PC-9 (cell line): ENCODE measurements at regions not wholly inside any gene's neighbourhood (a gene's known extent, or its start where the extent isn't known, plus 50 kb on each side); places are given as distances from the start of the nearest gene placed in this dataset.

Experiments
- BruUV-seq: library from RNA; stranded (reverse); fragments of 400-500 nt; replicated peaks from 2 replicates; lab custom pipeline; 2021; lab: Mats Ljungman, UMichigan
- CTCF ChIA-PET: fragments of 300-600 bp; sonication (Branson Sonifier 250); formaldehyde crosslinking; loops from one replicate; lab custom pipeline; 2022; ENCODE audit warnings: antibody characterized with exemption; lab: Charles Lee
- POLR2A ChIA-PET: fragments of 300-600 bp; sonication (Branson Sonifier 250); formaldehyde crosslinking; loops from one replicate; lab custom pipeline; 2022; ENCODE audit warnings: antibody characterized with exemption; ENCODE audit not compliant: unreplicated experiment; lab: Charles Lee
- DNase-seq, 2 experiments: peaks; one replicate each; pipeline versions ENCODE4 v3.0.0 to v3.0.0-alpha.2; 2015 to 2022; ENCODE audit warnings: mixed read lengths in 1 of 2
- H2AFZ ChIP-seq: fragments of 200-600 bp; sonication (generic); 2 replicates; pipeline ENCODE4 v1.8.1; 2017; ENCODE audit warnings: antibody characterized with exemption
- H3F3A ChIP-seq: fragments of 200-600 bp; sonication (generic); 2 replicates; pipeline ENCODE4 v1.8.1; 2017; ENCODE audit warnings: antibody characterized with exemption, mild to moderate bottlenecking, low read depth; ENCODE audit not compliant: insufficient read depth
- H3K27ac ChIP-seq: fragments of 200-600 bp; sonication (generic); 2 replicates; pipeline ENCODE4 v1.6.1; 2016; ENCODE audit warnings: mixed run types
- H3K27me3 ChIP-seq: fragments of 200-600 bp; sonication (generic); 2 replicates; pipeline ENCODE4 v1.6.1; 2016; ENCODE audit warnings: low read depth, mixed run types; ENCODE audit not compliant: insufficient read depth
- H3K36me3 ChIP-seq: fragments of 200-600 bp; sonication (generic); 2 replicates; pipeline ENCODE4 v1.6.1; 2016; ENCODE audit warnings: low read depth, mixed run types
- H3K4me1 ChIP-seq: fragments of 200-600 bp; sonication (generic); replicated peaks from 2 replicates; pipeline ENCODE4 v1.6.1; 2016; ENCODE audit warnings: mixed run types; ENCODE audit not compliant: insufficient read depth
- H3K4me2 ChIP-seq: fragments of 200-600 bp; sonication (generic); 2 replicates; pipeline ENCODE4 v1.6.1; 2017; ENCODE audit warnings: mixed run types
- H3K4me3 ChIP-seq: fragments of 200-600 bp; sonication (generic); 2 replicates; pipeline ENCODE4 v1.6.1; 2016; ENCODE audit warnings: mixed run types
- H3K79me2 ChIP-seq: fragments of 200-600 bp; sonication (generic); 2 replicates; pipeline ENCODE4 v1.6.1; 2017; ENCODE audit warnings: low read depth, mixed run types
- H3K9me2 ChIP-seq: fragments of 200-600 bp; sonication (generic); 2 replicates; pipeline ENCODE4 v1.8.1; 2017; ENCODE audit warnings: mild to moderate bottlenecking; ENCODE audit not compliant: insufficient read depth
- H3K9me3 ChIP-seq: fragments of 200-600 bp; sonication (generic); 2 replicates; pipeline ENCODE4 v1.8.1; 2016; ENCODE audit warnings: low read depth; ENCODE audit not compliant: insufficient read depth
- H4K20me1 ChIP-seq: fragments of 200-600 bp; sonication (generic); 2 replicates; pipeline ENCODE4 v1.8.1; 2017; ENCODE audit not compliant: insufficient read depth
- CTCF ChIP-seq: fragments of 200-600 bp; sonication (generic); conservative IDR thresholded peaks from 2 replicates; pipeline ENCODE4 v1.6.1; 2017; ENCODE audit warnings: mixed run types, antibody characterized with exemption, mild to moderate bottlenecking, moderate library complexity
- EZH2 ChIP-seq: fragments of 200-600 bp; sonication (generic); IDR thresholded peaks from 2 replicates; pipeline ENCODE4 v1.8.0; 2017; ENCODE audit warnings: antibody characterized with exemption, low read depth
- intact Hi-C: fragments of 100-400 bp; cut with micrococcal nuclease; formaldehyde crosslinking; loops from one replicate; pipeline ENCODE4 v1.10.0; 2022; ENCODE audit not compliant: unreplicated experiment

DNA sequence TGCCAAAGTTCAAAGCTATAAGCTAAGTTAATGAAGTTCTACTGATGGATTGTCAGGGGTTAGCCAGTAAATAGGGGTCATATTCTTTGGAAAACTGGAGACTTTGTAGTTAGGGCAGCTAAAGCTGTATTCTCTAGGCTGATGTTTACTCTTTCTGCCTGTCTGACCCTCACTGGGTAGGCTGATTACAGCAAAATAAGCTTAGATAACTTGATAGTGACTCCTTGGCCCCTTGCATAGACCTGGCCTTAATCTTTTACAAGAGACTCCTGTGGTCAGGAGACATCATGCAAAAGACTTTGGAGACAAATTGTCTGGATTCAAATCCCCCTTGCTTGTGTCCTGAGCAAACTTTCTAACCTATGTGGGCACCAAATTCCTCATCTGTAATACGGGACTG lies 314.4 kb upstream of the MSX2 start:
- Histone ChIP-seq H4K20me1 (no peaks in the 10 kb centered on the region), H3K27ac (no peak overlapping the region), H3K4me3 (no peak overlapping the region), H3K36me3 (no peaks in the 10 kb centered on the region), H3K4me1 (0 out of 2 replicates have a peak, but pooled peaks cover 10% of the 10 kb centered on the region), H3K9me2 (no peaks in the 10 kb centered on the region), H3K27me3 (0 out of 2 replicates have a peak, but pooled peaks cover 5% of the 10 kb centered on the region), H2AFZ (no peak overlapping the region), H3K9me3 (no peaks in the 10 kb centered on the region), H3K4me2 (peak overlapping the region; percentile 30; the same call in 1 of the 2 replicates), H3F3A (peaks cover 6% of the 10 kb centered on the region; the same call in 1 of the 2 replicates), H3K79me2 (no peaks in the 10 kb centered on the region)
- intact Hi-C loops: no loop called here
- no TSS peak for BruUV-seq
- DNase-seq: no peak
- CTCF ChIA-PET: no interaction called here
- POLR2A ChIA-PET: no interaction called here
- no peak for TF ChIP-seq EZH2
- TF ChIP-seq CTCF: no peak

GRCh38 chr5:174410716-174411478 lies 313.5 kb upstream of the MSX2 start:
- ChIA-PET POLR2A (no interaction called here), CTCF (no interaction called here)

DNA sequence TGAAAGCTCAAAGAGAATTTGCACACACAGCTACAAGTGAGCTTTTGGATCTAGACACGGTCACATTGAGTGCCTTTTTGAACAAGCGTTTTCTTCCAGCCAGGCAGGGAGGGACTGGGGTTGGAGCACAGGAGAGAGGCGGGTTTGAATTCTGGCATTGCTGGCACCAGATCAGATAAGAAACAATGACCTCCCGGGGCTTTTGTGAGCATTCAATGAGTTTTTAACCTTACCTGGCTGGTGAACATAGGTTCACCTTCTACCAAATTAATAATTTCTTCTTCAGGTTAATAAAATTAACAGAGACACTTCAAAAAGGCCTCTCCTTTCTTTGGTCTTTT lies 312.9 kb upstream of the MSX2 start:
- H4K20me1 ChIP-seq: no peaks in the 10 kb centered on the region
- H3K9me2 ChIP-seq: no peaks in the 10 kb centered on the region
- H3K4me3 ChIP-seq: peak overlapping the region; percentile 15; the same call in 1 of the 2 replicates
- intact Hi-C loops: no loop called here
- DNase-seq: no peak
- BruUV-seq: no TSS peak
- no peaks in the 10 kb centered on the region for H3K79me2 ChIP-seq
- H2AFZ ChIP-seq: no peak overlapping the region
- peaks cover 6% of the 10 kb centered on the region; the same call in 1 of the 2 replicates for H3F3A ChIP-seq
- TF ChIP-seq CTCF (no peak), EZH2 (no peak)
- ChIA-PET CTCF (no interaction called here), POLR2A (no interaction called here)
- peak overlapping the region; percentile 9; the same call in 1 of the 2 replicates for H3K27ac ChIP-seq
- no peaks in the 10 kb centered on the region for H3K36me3 ChIP-seq
- H3K27me3 ChIP-seq: peaks cover 5% of the 10 kb centered on the region; the same call in 1 of the 2 replicates
- H3K9me3 ChIP-seq: no peaks in the 10 kb centered on the region
- peak overlapping the region; percentile 30 for H3K4me2 ChIP-seq
- H3K4me1 ChIP-seq: 0 out of 2 replicates have a peak, but pooled peaks cover 10% of the 10 kb centered on the region

More at GRCh38 chr5:174410716-174411478, 313.5 kb upstream of the MSX2 start:
- intact Hi-C loops: no loop called here
- peak overlapping the region; percentile 15; the same call in 1 of the 2 replicates for H3K4me3 ChIP-seq
- peak; percentile 6 to 55 for DNase-seq
- H3K79me2 ChIP-seq: no peaks in the 10 kb centered on the region
- H3K9me3 ChIP-seq: no peaks in the 10 kb centered on the region
- H3K27ac ChIP-seq: peak overlapping the region; percentile 9
- BruUV-seq: no TSS peak
- no peaks in the 10 kb centered on the region for H3K36me3 ChIP-seq
- H3F3A ChIP-seq: peaks cover 6% of the 10 kb centered on the region; the same call in 1 of the 2 replicates
- H3K9me2 ChIP-seq: no peaks in the 10 kb centered on the region
- H2AFZ ChIP-seq: no peak overlapping the region
- H3K4me1 ChIP-seq: 0 out of 2 replicates have a peak, but pooled peaks cover 10% of the 10 kb centered on the region
- H3K4me2 ChIP-seq: peak overlapping the region; percentile 30
- no peaks in the 10 kb centered on the region for H4K20me1 ChIP-seq
- no peak for TF ChIP-seq EZH2
- TF ChIP-seq CTCF: no peak
- H3K27me3 ChIP-seq: no peaks in the 10 kb centered on the region
